Choroid plexus epithelial cell (primary cell): ENCODE measurements at regions not wholly inside any gene's neighbourhood (a gene's known extent, or its start where the extent isn't known, plus 50 kb on each side); places are given as distances from the start of the nearest gene placed in this dataset.
A peak's percentile ranks its signal among the peaks of the same experiment; 100 is the strongest.

Source experiments
- DNase-seq: peaks from one replicate; pipeline ENCODE4 v3.0.0-alpha.2; 2010; ENCODE audit warnings: low read depth
- H3K4me3 ChIP-seq: 2 replicates; pipeline ENCODE4 v1.5.1; 2011; ENCODE audit warnings: low read depth, mild to moderate bottlenecking, control low read depth, low read length, moderate library complexity
- CTCF ChIP-seq: conservative IDR thresholded peaks from 2 replicates; pipeline ENCODE4 v1.5.1; 2011; ENCODE audit warnings: low read depth, mild to moderate bottlenecking, control low read depth, inconsistent platforms, low read length, moderate library complexity

DNA sequence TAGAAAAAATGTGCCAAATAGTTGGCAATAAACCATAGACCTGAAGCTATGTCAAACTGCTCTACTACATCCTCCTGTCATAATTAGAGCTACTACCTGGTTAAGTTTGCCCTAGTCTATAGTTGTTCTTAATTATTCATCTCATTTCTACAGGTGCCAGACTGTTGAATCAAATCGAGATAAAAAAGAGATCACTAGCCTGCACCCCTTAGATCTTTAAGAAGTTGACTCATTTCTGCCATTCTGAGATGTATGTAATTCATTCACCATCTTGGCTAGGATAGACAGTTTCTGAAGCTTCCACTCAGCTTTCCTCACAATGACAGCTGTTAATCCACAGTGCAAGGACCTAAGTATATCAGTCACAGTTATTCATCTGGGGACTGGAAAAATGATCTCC lies 452.1 kb upstream of the BOD1L1 start:
- no peak overlapping the region for H3K4me3 ChIP-seq
- DNase-seq: no peak
- TF ChIP-seq CTCF: no peak

GRCh38 chr4:14083150-14083549 lies 455.6 kb upstream of the BOD1L1 start:
- DNase-seq: no peak
- H3K4me3 ChIP-seq: no peak overlapping the region
- TF ChIP-seq CTCF: no peak

DNA sequence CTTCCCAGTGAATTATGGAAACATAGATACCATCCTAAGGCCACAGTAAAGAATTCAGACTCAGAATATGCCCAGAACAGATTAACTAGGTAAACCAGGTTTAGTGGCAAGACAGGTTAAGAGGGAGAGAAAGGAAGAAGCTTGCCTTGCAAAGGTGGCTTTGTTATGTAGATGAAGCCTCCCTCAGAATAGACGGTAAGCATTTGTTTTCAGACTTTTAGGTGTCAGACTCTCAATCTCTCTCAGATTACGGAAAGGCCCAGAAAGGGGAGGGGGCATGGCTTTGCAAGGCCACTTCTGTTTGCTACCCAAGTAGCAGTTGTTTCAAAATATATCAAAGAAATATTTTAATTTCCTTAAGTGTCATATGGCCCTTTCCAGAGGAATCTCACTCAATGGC lies 457.1 kb upstream of the BOD1L1 start:
- H3K4me3 ChIP-seq: no peak overlapping the region
- no peak for DNase-seq
- no peak for TF ChIP-seq CTCF

DNA sequence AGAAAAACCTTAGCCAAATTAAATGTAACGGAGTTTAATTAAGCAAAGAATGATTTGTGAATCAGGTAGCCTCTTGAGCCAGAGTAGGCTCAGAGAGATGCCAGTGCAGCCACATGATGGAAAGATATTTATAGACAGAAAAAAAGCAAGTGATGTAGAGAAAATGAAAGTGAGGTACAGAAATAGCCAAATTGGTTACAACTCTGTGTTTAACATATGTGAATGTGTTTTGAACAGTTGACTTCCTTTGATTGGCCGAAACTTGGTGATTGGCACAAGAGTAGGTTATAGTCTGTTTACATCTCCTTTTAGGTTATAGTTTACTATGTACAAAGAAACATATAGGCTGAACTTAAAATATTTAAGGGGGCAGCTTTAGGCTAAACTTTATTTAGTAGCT lies 459.9 kb upstream of the BOD1L1 start:
- DNase-seq: no peak
- no peak for TF ChIP-seq CTCF

DNA sequence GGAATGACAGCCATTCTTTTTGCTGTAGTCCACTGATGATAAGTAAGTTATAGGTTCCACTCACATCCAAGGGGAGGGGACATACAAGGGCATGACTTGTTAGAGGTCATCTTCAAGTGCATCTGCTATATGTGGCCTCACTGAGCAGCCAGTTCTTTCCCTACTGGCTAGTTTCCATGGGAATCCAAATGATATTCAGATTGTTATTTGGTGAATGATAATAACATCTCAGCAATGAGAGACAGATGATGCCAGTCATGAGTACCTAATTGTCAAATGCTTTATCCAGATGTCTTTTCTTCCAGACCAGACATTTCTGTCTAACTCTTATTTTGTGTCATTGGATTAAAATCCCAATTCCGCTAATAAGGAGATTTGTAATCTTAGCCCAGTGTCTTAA lies 460.4 kb upstream of the BOD1L1 start:
- TF ChIP-seq CTCF: no peak

More for the DNA sequence above, 459.9 kb upstream of the BOD1L1 start:
- no peak overlapping the region for H3K4me3 ChIP-seq

DNA sequence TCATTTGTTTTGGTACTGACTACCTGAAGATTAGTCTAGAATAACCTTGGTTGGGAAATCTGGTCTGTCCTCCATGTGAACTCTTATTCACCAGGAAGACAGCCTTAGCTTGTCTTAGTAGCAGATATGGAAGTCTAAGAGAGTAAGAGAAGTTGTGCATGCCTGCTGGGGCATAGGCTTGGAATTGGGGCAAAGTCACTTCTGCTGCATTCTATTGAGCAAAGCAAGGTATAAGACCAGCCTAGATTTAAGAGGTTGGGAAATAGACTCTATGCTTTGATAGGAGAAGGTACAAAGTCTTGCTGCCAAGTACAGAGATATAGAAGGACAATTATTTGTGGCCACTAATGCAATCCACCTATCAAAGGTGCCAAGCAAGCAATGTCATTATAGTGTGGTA lies 464.0 kb upstream of the BOD1L1 start:
- H3K4me3 ChIP-seq: no peak overlapping the region
- no peak for TF ChIP-seq CTCF
- no peak for DNase-seq

More for the DNA sequence above, 460.4 kb upstream of the BOD1L1 start:
- DNase-seq: no peak
- no peak overlapping the region for H3K4me3 ChIP-seq

DNA sequence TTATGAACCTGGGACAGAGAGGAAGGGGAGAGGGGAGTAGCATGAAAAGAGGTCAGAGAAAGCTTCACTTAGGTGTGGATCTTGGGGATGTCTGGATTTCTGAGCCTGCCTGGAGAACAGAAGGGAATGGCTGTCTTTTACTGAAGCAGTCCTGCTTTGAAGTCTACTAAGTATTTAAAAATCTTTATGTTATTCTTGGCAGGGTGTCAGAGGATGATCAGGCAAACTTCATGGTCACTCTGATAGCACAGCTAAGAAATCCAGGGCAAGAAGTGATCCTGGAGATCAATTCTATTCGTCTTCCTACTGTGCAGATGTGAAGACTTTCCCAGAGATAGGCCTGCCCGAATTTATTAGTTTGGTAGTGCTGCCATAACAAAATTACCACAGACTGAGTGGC lies 464.4 kb upstream of the BOD1L1 start:
- no peak for TF ChIP-seq CTCF
- no peak overlapping the region for H3K4me3 ChIP-seq
- peak; percentile 60 for DNase-seq
